AG08396 (cell line): ENCODE measurements at regions not wholly inside any gene's neighbourhood (a gene's known extent, or its start where the extent isn't known, plus 50 kb on each side); places are given as distances from the start of the nearest gene placed in this dataset.
A peak's percentile ranks its signal among the peaks of the same experiment; 100 is the strongest.
"Not testable (repeated sequence)": the region's sequence is repeated elsewhere in the genome, so short reads cannot be mapped to it uniquely, and the experiment has no call there.

Source experiments
- DNase-seq: peaks from one replicate; pipeline ENCODE4 v3.0.0; 2012; ENCODE audit warnings: low spot score, mixed read lengths

DNA sequence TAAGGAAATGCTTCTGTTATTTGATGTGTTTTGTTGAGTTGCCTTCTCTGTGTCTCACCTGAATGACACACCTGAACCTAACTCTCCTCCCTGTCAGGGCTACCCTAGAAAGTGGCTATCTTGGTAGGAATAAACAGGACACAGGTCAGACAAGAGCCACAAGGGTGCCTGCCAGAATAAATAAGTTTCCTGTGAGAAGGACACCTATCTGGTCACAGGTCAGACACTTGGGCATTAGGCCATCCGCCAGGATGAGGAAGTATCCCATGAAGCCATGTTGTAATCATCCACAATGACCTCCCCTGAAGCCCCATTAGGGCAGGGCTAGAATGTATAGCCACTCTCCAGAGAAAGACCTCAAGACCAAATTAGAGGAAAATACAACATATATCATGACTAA is 318.8 kb downstream of the ZNF674 start:
- no peak for DNase-seq

GRCh38 chrX:46223499-46223898 is 321.7 kb downstream of the ZNF674 start:
- not testable (repeated sequence) for DNase-seq

DNA sequence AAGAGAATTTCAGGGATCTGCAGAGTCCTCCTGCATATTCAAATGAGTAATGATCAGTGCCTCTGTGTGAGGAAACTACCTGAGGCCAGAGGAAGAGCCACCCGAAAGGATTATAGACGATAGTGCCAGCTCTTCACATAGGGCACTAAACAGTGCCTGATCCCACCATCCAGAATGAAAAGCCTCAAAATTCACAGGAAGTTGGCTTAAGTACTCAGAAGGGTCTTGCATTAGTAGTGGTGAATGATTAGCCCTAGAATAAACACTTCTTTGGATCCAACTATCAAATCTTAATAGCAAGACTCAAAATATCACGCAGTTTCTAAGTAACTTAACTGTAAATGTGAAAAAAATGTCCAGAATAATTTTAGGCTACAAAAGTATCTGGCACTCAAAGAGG is 324.4 kb downstream of the ZNF674 start:
- DNase-seq = no peak

DNA sequence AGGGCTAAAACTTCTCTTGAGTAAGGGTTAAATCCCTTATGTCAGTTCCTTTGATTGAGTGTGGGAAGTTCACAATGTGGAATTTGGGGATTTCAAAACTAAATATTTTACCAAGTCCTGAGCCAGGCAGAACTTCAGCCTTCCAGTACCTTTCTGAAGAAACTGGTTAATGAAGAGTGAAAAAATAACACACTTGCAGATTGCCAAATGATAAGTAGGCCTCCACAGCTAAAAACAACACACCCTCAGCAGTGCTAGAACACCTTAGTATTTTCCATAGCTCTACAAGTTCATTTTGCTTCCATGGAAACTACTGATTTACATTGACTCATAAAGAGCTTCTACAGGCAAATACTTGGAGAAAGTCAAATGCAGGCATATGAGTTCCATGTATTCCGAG is 326.8 kb downstream of the ZNF674 start:
- DNase-seq = no peak

DNA sequence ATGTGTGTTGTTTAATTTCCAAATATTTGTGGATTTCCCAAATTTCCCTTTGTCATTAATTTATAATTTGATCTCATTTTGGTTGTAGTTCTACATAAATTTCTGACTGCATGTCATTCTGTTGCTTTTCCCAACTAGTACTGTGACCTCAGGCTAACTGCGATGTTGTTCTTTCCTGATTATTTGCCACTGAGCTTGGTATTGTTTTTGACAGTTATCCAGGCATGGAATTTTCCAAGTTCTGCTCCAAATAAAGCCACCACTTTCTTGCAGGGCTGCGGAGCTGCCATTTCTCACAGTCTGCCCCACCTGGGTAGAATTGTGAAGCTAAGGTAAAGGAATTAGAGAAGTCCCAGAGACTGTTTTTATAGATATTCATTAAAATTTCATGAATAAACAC is 328.8 kb downstream of the ZNF674 start:
- DNase-seq = no peak

DNA sequence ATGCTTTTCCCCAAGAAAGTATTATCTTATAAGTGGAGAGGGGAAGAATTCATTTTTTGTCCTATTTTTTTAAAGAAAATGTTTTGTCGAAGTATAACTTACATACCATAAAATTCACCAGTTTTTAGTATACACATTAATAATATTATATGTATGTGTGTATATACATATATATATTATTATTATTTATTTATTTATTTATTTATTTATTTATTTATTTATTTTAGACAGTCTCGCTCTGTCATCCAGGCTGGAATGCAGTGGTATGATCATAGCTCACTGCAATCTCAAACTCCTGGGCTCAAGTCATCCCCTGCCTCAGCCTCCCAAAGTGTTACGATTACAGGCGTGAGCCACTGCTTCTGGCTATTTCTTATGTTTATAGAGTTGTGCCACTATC is 334.1 kb downstream of the ZNF674 start:
- DNase-seq = no peak

GRCh38 chrX:46209768-46210167 is 335.5 kb downstream of the ZNF674 start:
- DNase-seq = no peak

GRCh38 chrX:46209037-46209436 is 336.2 kb downstream of the ZNF674 start:
- no peak for DNase-seq

DNA sequence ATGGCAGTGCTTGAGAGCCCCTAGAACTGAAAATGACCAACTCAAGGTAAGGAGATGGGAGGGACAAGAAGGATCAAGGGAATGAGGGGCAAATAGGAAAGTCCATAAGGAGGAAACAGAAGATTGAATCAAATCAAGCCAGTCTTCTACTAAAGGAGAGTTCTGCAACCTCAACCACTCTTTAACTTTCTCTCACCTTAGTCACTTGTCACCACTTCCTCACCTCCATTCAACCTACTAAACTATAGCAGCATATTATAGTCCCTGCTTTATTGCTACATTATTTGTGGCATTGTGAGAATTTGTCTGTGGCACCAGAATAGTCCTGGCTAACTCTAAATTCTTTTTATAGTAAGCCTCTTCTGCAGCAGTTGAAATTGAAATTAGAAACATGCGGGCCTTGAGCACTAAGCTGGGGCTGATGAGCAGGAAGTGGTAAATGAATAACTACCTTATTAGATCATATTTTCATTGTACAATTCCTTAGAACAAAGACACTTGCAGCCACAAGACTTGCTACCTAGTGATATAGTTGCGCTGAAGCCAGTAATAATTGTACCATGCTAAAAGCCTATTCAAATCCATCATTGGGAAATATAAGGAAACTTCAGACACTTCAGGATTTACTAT is 336.9 kb downstream of the ZNF674 start:
- no peak for DNase-seq

DNA sequence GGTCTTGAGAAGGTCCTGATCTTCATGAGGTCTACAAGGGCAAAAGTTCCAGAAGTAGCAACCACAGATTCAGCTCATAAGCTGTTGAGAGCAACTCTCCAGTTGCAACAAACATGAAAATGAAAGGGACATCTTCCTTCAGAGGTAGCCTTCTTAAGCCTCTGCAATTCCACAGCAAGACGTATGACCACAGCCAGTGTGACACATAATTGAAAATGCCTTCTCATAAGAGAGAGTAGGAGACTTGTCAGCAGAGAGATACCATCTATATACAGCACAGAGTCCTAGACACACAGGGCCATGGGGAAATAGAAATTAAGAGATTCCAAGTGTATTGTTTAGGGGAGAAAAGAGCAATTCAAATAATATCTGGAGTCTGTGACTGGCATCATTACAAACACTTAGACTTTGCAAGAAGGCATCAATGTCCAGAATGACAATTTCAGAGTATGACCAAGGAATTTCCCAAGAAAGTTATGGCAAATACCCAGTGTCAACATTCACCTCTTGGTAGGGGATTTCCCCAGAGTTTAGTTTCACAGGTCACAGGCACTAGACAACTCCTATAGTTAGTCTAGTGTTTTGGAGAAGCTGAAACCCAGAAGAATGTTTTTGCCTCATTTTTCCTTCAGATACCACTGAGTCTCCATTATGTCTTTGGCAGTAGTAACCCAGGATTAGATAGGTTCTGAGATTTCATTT is 340.3 kb downstream of the ZNF674 start:
- no peak for DNase-seq

DNA sequence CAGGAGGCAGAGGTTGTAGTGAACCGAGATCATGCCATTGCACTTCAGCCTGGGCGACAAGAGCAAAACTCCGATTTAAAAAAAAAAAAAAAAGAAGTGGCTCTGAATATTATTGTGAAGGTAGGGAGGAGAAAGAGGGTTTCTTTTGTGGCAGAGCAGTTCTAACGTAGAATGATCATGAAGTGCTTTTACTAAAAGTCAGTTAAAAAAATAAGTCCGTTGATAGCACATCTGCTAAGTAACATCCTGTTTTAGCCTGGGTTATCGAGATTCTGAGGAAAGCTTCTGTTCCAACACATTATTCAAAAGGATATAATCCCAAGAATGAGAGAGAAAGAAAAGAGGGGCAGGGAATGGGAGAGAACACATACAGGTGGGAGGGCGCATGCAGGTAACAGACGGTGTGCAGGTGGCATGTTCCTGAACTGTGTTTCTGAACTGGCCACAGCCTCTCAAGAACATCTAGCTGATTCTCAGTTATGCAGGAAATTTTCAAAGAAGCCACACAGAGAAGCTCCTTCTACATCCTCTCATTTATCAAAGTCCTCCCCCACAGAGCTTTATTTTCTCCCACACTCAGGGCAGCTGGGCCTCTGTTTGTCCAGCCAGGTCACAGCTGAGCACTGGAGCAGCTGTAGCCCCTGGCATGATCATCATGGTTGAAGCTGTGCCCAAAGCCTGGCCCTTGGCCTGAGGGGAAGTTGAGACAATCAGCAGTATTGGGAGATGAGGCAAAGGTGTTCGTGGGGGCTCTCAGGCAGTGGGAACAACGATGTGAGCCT is 342.3 kb downstream of the ZNF674 start:
- no peak for DNase-seq

- DNase-seq = no peak
Measured at GRCh38 chrX:46200413-46200812, 344.8 kb downstream of the ZNF674 start.

- no peak for DNase-seq
Measured at GRCh38 chrX:46198858-46199257, 346.4 kb downstream of the ZNF674 start.

- DNase-seq = not testable (repeated sequence)
Measured at GRCh38 chrX:46186811-46187106, 358.5 kb downstream of the ZNF674 start.

GRCh38 chrX:46185923-46186810 is 359.1 kb downstream of the ZNF674 start:
- no peak for DNase-seq

GRCh38 chrX:46184749-46185148 is 360.5 kb downstream of the ZNF674 start:
- DNase-seq = no peak

- DNase-seq = peak; percentile 7
Measured at GRCh38 chrX:46180258-46180687, 364.9 kb downstream of the ZNF674 start.

- no peak for DNase-seq
Measured at GRCh38 chrX:46179748-46180147, 365.5 kb downstream of the ZNF674 start.

GRCh38 chrX:46178763-46179162 is 366.5 kb downstream of the ZNF674 start:
- DNase-seq = no peak

DNA sequence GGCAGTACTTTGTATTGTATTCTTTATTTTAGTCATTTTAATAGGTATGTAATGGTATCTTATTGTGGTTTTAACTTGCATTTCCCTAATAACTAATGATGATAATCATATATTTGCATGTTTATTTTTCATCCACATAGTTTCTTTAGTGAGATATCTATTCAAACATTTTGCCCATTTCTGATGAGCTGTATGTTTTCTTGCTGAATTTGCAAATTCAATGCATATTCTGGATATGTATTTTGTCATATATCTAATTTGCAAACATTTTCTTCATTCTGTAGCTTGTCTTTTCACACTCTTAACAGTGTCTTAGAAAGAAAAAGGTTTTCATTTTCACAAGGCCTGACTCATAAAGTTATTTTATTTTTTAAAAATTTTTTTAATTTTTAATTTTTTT is 372.1 kb downstream of the ZNF674 start:
- no peak for DNase-seq

DNA sequence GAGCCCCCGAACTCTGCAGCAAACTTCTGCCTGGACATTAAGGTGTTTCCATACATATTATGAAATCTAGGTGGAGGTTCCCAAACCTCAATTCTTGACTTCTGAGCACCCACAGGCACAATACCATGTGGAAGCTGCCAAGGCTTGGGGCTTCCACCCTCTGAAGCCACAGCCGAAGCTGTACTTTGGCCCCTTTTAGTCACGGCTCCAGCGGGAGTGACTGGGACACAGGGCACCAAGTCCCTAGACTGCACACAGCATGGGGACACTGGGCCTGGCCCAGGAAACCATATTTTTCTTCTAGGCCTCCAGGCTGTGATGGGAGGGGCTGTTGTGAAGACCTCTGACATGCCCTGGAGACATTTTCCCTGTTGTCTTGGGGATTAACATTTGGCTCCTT is 373.8 kb downstream of the ZNF674 start:
- DNase-seq = not testable (repeated sequence)

DNA sequence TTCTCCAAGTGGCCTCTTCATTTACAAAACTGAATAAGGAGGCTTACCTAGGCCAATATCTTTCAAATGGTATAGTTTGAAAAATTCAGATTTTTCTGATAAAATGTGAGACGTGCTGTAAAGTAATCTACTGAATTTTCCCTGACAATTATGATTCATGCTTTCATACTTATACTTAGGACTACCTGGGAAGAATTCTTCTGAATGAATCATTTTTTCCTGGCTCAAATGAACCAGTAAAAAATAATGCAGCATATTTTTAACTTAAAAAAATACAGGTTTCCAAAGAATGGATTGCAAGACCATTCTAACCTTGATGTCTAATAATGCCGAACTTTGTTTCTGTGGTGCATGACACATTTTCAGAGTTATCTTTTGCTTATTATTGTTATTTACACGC is 375.4 kb downstream of the ZNF674 start:
- no peak for DNase-seq
